CD14-positive monocyte (primary cell): ENCODE measurements at regions not wholly inside any gene's neighbourhood (a gene's known extent, or its start where the extent isn't known, plus 50 kb on each side); places are given as distances from the start of the nearest gene placed in this dataset.

Experiments used
- DNase-seq, 3 donors: peaks; one replicate each; pipeline ENCODE4 v3.0.0-alpha.2; 2011 to 2022
- H2AFZ ChIP-seq: 2 replicates; pipeline ENCODE4 v1.6.0; 2012; ENCODE audit warnings: mild to moderate bottlenecking, low read depth, low read length, inconsistent platforms; ENCODE audit not compliant: insufficient read depth, poor library complexity, severe bottlenecking
- H3K27ac ChIP-seq, 2 donors: 1 replicate in 1 of 2; 2 replicates in 1 of 2; pipeline ENCODE4 v1.5.1; 2012 to 2013; ENCODE audit warnings: low read length in 2 of 2, control low read depth in 1 of 2, inconsistent platforms in 1 of 2, low read depth in 1 of 2, mild to moderate bottlenecking in 1 of 2
- H3K27me3 ChIP-seq, 2 donors: one replicate each; pipeline versions ENCODE4 v1.6.0 to v1.6.1; 2011 to 2013; ENCODE audit warnings: low read length in 2 of 2; ENCODE audit not compliant: control insufficient read depth in 2 of 2, insufficient read depth in 2 of 2
- H3K36me3 ChIP-seq, 2 donors: replicated peaks in 1 of 2; 1 replicate in 1 of 2; 2 replicates in 1 of 2; pipeline versions ENCODE4 v1.5.1 to v1.6.1; 2012 to 2013; ENCODE audit warnings: low read length in 2 of 2, control low read depth in 1 of 2, inconsistent platforms in 1 of 2, mild to moderate bottlenecking in 1 of 2; ENCODE audit not compliant: insufficient read depth in 2 of 2, control insufficient read depth in 1 of 2
- H3K4me1 ChIP-seq, 2 donors: 1 replicate in 1 of 2; 2 replicates in 1 of 2; pipeline versions ENCODE4 v1.5.1 to v1.6.1; 2012 to 2013; ENCODE audit warnings: low read length in 2 of 2, control low read depth in 1 of 2, inconsistent platforms in 1 of 2, mild to moderate bottlenecking in 1 of 2, moderate library complexity in 1 of 2; ENCODE audit not compliant: insufficient read depth in 2 of 2, control insufficient read depth in 1 of 2
- H3K4me2 ChIP-seq: replicated peaks from 2 replicates; pipeline ENCODE3; 2012; ENCODE audit warnings: low read length, moderate library complexity, mild to moderate bottlenecking; ENCODE audit not compliant: poor library complexity, severe bottlenecking; ENCODE audit errors: extremely low read depth
- H3K4me3 ChIP-seq, 3 experiments: fragments of 200-600 bp in 1 of 3; sonication (generic) in 1 of 3; replicated peaks in 1 of 3; 1 replicate in 2 of 3; 2 replicates in 1 of 3; pipeline ENCODE4 v1.5.1; 2011 to 2013; ENCODE audit warnings: low read length in 3 of 3, mild to moderate bottlenecking in 3 of 3, control low read depth in 2 of 3, low read depth in 2 of 3, inconsistent platforms in 1 of 3, moderate library complexity in 1 of 3
- H3K79me2 ChIP-seq: 2 replicates; pipeline ENCODE4 v1.6.0; 2012; ENCODE audit warnings: mild to moderate bottlenecking, control low read depth, inconsistent platforms, low read length, moderate library complexity; ENCODE audit not compliant: insufficient read depth
- H3K9ac ChIP-seq: 2 replicates; pipeline ENCODE4 v1.6.0; 2017; ENCODE audit warnings: low read length, mild to moderate bottlenecking; ENCODE audit not compliant: insufficient read depth, poor library complexity, severe bottlenecking
- H3K9me3 ChIP-seq, 2 donors: replicated peaks in 1 of 2; 1 replicate in 1 of 2; 2 replicates in 1 of 2; pipeline versions ENCODE4 v1.5.1 to v1.6.1; 2012 to 2013; ENCODE audit warnings: low read length in 2 of 2, control low read depth in 1 of 2; ENCODE audit not compliant: control insufficient read depth in 1 of 2, insufficient read depth in 1 of 2
- H4K20me1 ChIP-seq: 2 replicates; pipeline ENCODE4 v1.6.0; 2012; ENCODE audit warnings: mild to moderate bottlenecking, low read length, control low read depth, moderate library complexity; ENCODE audit not compliant: insufficient read depth
- H3K27ac Mint-ChIP-seq, 7 donors: one replicate each; pipeline ENCODE4 v1.8.0; 2020; ENCODE audit warnings: mild to moderate bottlenecking in 7 of 7, mixed read lengths in 7 of 7, moderate library complexity in 6 of 7, inconsistent platforms in 2 of 7
- H3K27me3 Mint-ChIP-seq, 3 donors: one replicate each; pipeline ENCODE4 v1.8.0; 2021 to 2022; ENCODE audit warnings: low read depth in 3 of 3, mild to moderate bottlenecking in 3 of 3, mixed read lengths in 3 of 3, moderate library complexity in 3 of 3, inconsistent platforms in 1 of 3
- H3K36me3 Mint-ChIP-seq, 2 donors: one replicate each; pipeline ENCODE4 v1.8.0; 2020; ENCODE audit warnings: mixed read lengths in 2 of 2, inconsistent platforms in 1 of 2, mild to moderate bottlenecking in 1 of 2
- H3K4me1 Mint-ChIP-seq: one replicate; pipeline ENCODE4 v1.8.0; 2020; ENCODE audit warnings: mild to moderate bottlenecking, mixed read lengths
- H3K4me3 Mint-ChIP-seq, 2 donors: one replicate each; pipeline ENCODE4 v1.8.0; 2020; ENCODE audit warnings: mild to moderate bottlenecking in 2 of 2, mixed read lengths in 2 of 2, moderate library complexity in 1 of 2
- H3K9me3 Mint-ChIP-seq, 7 donors: one replicate each; pipeline ENCODE4 v1.8.0; 2020 to 2022; ENCODE audit warnings: mixed read lengths in 7 of 7, mild to moderate bottlenecking in 6 of 7, moderate library complexity in 6 of 7, inconsistent platforms in 2 of 7
- CTCF ChIP-seq: fragments of 200-600 bp; IDR thresholded peaks from one replicate; pipeline ENCODE4 v1.8.0; 2022; ENCODE audit warnings: antibody characterized with exemption, mild to moderate bottlenecking
- intact Hi-C, 2 donors: fragments of 100-400 bp; cut with micrococcal nuclease; formaldehyde crosslinking; loops; one replicate each; pipeline versions ENCODE4 v1.15.0 to v1.15.1; 2023

- no peaks in the 10 kb centered on the region for H3K9me3 ChIP-seq
- no peak overlapping the region for H2AFZ ChIP-seq
- peaks cover 0 to 11% (median 5%) of the 10 kb centered on the region in 7 donors for H3K9me3 Mint-ChIP-seq
- no peak overlapping the region for H3K27ac ChIP-seq
- TF ChIP-seq CTCF: no peak
- H3K27ac Mint-ChIP-seq: no peak overlapping the region
- H3K79me2 ChIP-seq: no peaks in the 10 kb centered on the region
- H3K4me1 ChIP-seq: peaks cover 7 to 19% of the 10 kb centered on the region in 2 donors
- H3K36me3 Mint-ChIP-seq: no peaks in the 10 kb centered on the region
- H3K4me3 ChIP-seq: no peak overlapping the region
- intact Hi-C loops: no loop called here
- no peaks in the 10 kb centered on the region for H3K36me3 ChIP-seq
- no peaks in the 10 kb centered on the region for H3K27me3 ChIP-seq
- H3K4me3 Mint-ChIP-seq: no peak overlapping the region
- no peak overlapping the region for H3K9ac ChIP-seq
- H3K4me1 Mint-ChIP-seq: peaks cover 30% of the 10 kb centered on the region
- H3K27me3 Mint-ChIP-seq: peaks cover 0 to 2% (median 0%) of the 10 kb centered on the region in 3 donors
- no peak overlapping the region for H3K4me2 ChIP-seq
- no peak for DNase-seq
- no peaks in the 10 kb centered on the region for H4K20me1 ChIP-seq
Measured at GRCh38 chr6:139676718-139677117, 302.3 kb upstream of the CITED2 start.

GRCh38 chr6:139666284-139666683 lies 291.8 kb upstream of the CITED2 start:
- Mint-ChIP-seq H3K4me1 (no peaks in the 10 kb centered on the region), H3K4me3 (no peak overlapping the region), H3K27ac (no peak overlapping the region), H3K27me3 (peaks cover 0 to 2% (median 1%) of the 10 kb centered on the region in 3 donors), H3K9me3 (peaks cover 16 to 46% (median 36%) of the 10 kb centered on the region in 7 donors), H3K36me3 (peaks cover 0 to 5% of the 10 kb centered on the region in 2 donors)
- Histone ChIP-seq H3K79me2 (no peaks in the 10 kb centered on the region), H3K4me1 (no peaks in the 10 kb centered on the region), H3K4me3 (no peak overlapping the region), H4K20me1 (no peaks in the 10 kb centered on the region), H3K9me3 (peaks cover 6 to 30% of the 10 kb centered on the region in 2 donors), H3K9ac (no peak overlapping the region), H3K36me3 (no peaks in the 10 kb centered on the region), H3K27ac (no peak overlapping the region), H3K4me2 (no peak overlapping the region), H2AFZ (no peak overlapping the region), H3K27me3 (no peaks in the 10 kb centered on the region)
- intact Hi-C loops: no loop called here
- DNase-seq: no peak
- TF ChIP-seq CTCF: no peak
